ENCODE measurements at regions not wholly inside any gene's neighbourhood (a gene's known extent, or its start where the extent isn't known, plus 50 kb on each side); places are given as distances from the start of the nearest gene placed in this dataset.

- TF ChIP-seq, protein P1, sequence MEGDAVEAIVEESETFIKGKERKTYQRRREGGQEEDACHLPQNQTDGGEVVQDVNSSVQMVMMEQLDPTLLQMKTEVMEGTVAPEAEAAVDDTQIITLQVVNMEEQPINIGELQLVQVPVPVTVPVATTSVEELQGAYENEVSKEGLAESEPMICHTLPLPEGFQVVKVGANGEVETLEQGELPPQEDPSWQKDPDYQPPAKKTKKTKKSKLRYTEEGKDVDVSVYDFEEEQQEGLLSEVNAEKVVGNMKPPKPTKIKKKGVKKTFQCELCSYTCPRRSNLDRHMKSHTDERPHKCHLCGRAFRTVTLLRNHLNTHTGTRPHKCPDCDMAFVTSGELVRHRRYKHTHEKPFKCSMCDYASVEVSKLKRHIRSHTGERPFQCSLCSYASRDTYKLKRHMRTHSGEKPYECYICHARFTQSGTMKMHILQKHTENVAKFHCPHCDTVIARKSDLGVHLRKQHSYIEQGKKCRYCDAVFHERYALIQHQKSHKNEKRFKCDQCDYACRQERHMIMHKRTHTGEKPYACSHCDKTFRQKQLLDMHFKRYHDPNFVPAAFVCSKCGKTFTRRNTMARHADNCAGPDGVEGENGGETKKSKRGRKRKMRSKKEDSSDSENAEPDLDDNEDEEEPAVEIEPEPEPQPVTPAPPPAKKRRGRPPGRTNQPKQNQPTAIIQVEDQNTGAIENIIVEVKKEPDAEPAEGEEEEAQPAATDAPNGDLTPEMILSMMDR (IDR thresholded peaks at IDR 0.05; ENCODE audit: insufficient read depth, low read length, poor library complexity, severe bottlenecking): no peak
- no peak for TF ChIP-seq EZH2phosphoT487 (conservative IDR thresholded peaks at IDR 0.05; ENCODE audit: low read length)
Measured at GRCh38 chr7:17171427-17171826, 127.0 kb upstream of the AHR start.
